Lower leg skin (tissue), 4 donors: ENCODE measurements at regions not wholly inside any gene's neighbourhood (a gene's known extent, or its start where the extent isn't known, plus 50 kb on each side); places are given as distances from the start of the nearest gene placed in this dataset.

Source experiments
- DNase-seq, 2 donors: peaks; one replicate each; pipeline ENCODE4 v3.0.0-alpha.2; 2019; ENCODE audit warnings: low spot score in 2 of 2
- H3K4me3 ChIP-seq: fragments of 200-600 bp; sonication (generic); 2 replicates; pipeline ENCODE4 v1.5.1; 2017; ENCODE audit warnings: mild to moderate bottlenecking, low read depth; ENCODE audit not compliant: poor library complexity, severe bottlenecking
- POLR2A ChIP-seq, 2 donors: fragments of 450-650 bp; IDR thresholded peaks; one replicate each; pipeline ENCODE4 v1.6.1; 2016 to 2017; ENCODE audit warnings: antibody characterized with exemption in 2 of 2, mild to moderate bottlenecking in 1 of 2, moderate library complexity in 1 of 2
- WGBS, 2 donors: methylation state at CpG; one replicate each; pipeline ENCODE4 v1.1.5; 2018; 5-methylcytosine and 5-hydroxymethylcytosine counted together
- intact Hi-C: fragments of 100-400 bp; cut with DNase I; formaldehyde crosslinking; loops from one replicate; pipeline ENCODE4 v1.15.0; 2023; ENCODE audit warnings: low total_unique reads
- TF ChIP-seq, protein P1 (sequence below), 3 donors: fragments of 450-650 bp; IDR thresholded peaks; one replicate each; pipeline ENCODE4 v1.5.1; 2016; ENCODE audit warnings: antibody characterized with exemption in 3 of 3, mild to moderate bottlenecking in 3 of 3, moderate library complexity in 2 of 3

DNA sequence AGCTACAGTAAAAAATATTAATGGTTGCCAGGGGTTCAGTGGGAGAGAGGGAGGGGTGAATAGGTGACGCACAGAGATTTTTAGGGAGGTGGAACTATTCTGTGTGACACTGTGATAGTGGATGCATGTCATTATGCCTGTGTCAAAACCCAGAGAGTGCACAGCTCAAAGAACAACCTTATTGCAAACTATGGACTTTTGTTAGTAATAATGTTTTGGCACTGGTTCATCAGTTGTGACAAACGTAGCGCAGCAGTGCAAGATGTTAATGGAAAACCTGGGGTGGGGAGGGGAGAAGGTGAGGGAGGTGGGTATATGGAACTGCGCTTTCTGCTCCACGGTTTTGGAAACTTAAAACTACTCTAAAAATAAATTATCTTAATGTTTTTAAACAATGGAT, 134.6 kb upstream of the RFC3 start:
- TF ChIP-seq POLR2A (IDR thresholded peaks at IDR 0.05) = no peak
- TF ChIP-seq, protein P1, sequence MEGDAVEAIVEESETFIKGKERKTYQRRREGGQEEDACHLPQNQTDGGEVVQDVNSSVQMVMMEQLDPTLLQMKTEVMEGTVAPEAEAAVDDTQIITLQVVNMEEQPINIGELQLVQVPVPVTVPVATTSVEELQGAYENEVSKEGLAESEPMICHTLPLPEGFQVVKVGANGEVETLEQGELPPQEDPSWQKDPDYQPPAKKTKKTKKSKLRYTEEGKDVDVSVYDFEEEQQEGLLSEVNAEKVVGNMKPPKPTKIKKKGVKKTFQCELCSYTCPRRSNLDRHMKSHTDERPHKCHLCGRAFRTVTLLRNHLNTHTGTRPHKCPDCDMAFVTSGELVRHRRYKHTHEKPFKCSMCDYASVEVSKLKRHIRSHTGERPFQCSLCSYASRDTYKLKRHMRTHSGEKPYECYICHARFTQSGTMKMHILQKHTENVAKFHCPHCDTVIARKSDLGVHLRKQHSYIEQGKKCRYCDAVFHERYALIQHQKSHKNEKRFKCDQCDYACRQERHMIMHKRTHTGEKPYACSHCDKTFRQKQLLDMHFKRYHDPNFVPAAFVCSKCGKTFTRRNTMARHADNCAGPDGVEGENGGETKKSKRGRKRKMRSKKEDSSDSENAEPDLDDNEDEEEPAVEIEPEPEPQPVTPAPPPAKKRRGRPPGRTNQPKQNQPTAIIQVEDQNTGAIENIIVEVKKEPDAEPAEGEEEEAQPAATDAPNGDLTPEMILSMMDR (IDR thresholded peaks at IDR 0.05) = no peak
- intact Hi-C loops = no loop called here
- no peak for DNase-seq
- H3K4me3 ChIP-seq = no peak overlapping the region
- 79 to 85% methylated on average over 5 of the region's 5 CpGs for WGBS, 2 donors

DNA sequence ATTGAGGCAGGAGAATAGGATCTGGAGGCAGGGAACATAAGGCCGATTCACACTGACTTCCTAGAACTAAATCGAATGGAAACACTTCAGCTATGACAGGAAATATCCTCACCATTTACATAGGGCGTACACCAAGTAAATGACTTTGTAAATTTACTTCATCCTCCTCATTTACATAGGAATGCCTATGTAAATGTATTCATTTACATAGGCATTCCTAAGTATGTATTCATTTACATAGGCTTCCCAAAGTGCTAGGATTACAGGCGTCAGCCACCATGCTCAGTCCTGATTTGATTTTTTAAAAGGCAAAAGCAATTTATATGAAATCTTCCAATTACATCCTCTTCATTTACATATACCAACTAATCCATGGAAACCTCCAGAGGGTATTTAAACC, 133.1 kb upstream of the RFC3 start:
- intact Hi-C loops = no loop called here
- TF ChIP-seq, protein P1 (IDR thresholded peaks at IDR 0.05) = no peak
- TF ChIP-seq POLR2A (IDR thresholded peaks at IDR 0.05) = no peak
- H3K4me3 ChIP-seq = no peak overlapping the region
- DNase-seq = no peak
- 75 to 79% methylated on average over 4 of the region's 4 CpGs for WGBS, 2 donors

DNA sequence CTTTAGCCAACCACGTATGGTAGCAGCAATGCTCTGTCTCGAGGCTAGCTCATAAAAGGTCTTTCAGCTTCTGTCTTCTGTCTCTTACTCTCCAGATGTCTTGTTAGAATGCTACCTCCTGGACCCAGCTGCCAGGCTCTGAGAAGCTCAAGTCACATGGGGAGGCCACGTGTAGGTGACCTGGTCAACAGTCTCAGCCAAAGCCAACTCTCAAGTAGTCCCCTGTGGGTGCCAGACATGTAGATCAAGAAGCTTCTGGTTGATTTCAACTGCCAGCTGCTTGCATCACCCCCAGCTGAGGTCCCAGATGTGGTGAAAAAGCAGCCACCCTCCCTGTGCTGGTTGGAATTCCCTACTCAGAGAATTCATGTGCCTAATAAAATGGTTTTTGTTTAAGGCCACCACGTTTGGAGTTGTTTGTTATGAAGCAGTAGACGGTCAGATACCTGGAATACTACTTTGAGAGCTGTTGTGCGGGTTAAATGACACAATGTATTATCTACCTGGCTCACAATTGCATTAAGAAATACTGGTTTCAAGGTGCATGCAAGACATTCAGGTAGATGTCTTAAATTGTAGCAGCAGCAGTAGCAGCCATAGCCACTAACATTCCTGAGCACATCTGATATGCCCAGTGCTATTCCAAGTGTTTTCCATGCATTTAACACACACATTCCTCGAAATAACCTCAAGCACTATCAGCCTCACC, 131.0 kb upstream of the RFC3 start:
- intact Hi-C loops = no loop called here
- DNase-seq = no peak
- WGBS, 2 donors = 69 to 79% methylated on average over 7 of the region's 7 CpGs
- TF ChIP-seq, protein P1 (IDR thresholded peaks at IDR 0.05) = no peak
- TF ChIP-seq POLR2A (IDR thresholded peaks at IDR 0.05) = no peak
- H3K4me3 ChIP-seq = no peak overlapping the region

DNA sequence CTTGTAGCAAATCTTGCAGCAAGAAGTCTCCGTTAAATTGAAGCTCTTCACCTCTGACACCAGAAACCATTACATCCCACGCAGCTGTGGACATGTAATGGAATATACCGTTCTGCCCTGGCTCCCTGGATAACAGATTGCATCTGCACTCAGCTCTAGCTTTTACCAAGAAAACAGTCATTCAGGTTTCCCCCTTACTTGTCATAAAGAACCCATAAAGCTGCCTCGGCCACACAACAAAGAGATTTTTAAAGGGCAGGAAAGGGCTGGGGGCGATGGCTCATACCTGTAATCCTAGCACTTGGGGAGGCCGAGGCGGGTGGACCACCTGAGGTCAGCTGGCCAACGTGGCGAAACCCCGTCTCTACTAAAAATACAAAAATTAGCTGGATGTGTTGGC, 127.6 kb upstream of the RFC3 start:
- intact Hi-C loops = no loop called here
- H3K4me3 ChIP-seq = no peak overlapping the region
- DNase-seq = no peak
- WGBS, 2 donors = 91 to 93% methylated on average over 10 of the region's 10 CpGs
- TF ChIP-seq, protein P1 (IDR thresholded peaks at IDR 0.05) = no peak
- no peak for TF ChIP-seq POLR2A (IDR thresholded peaks at IDR 0.05)

DNA sequence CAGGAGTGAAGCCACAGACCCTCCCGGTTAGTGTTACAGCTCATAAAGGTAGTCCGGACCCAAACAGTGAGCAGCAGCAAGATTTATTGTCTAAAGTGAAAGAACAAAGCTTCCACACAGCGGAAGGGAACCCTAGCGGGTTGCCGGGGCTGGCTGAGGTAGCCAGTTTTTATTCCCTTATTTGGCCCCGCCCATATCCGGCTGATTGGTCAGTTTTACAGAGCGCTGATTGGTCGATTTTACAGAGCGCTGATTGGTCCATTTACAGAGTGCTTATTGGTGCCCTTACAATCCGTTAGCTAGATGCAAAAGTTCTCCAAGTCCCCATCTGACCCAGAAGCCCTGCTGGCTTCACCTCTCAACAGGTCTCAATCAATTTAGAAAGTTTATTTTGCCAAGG, 126.0 kb upstream of the RFC3 start:
- no peak for TF ChIP-seq POLR2A (IDR thresholded peaks at IDR 0.05)
- TF ChIP-seq, protein P1 (IDR thresholded peaks at IDR 0.05) = no peak
- H3K4me3 ChIP-seq = no peak overlapping the region
- intact Hi-C loops = no loop called here
- WGBS, 2 donors = 89 to 92% methylated on average over 11 of the region's 11 CpGs
- no peak for DNase-seq

DNA sequence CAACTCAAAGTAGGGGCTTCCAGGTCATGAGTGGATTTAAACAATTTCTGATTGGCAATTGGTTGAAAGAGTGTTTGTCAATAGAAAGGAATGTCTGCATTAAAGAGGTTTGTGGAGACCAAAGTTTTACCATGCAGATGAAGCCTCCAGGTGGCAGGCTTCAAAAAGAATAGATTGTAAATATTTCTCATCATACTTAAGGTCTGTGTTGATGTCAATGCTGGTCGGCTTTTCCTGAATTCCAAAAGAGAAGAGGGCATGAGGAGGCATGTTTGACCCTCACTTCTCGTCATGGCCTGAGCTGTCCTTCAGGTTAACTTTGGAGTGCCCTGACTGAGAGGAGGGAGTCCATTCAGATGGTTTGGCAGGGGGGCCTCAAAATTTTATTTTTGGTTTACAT, 125.4 kb upstream of the RFC3 start:
- no peak for DNase-seq
- intact Hi-C loops = no loop called here
- 66 to 76% methylated on average over 2 of the region's 2 CpGs for WGBS, 2 donors
- no peak for TF ChIP-seq POLR2A (IDR thresholded peaks at IDR 0.05)
- TF ChIP-seq, protein P1 (IDR thresholded peaks at IDR 0.05) = no peak
- no peak overlapping the region for H3K4me3 ChIP-seq
